Cortex of kidney (tissue), 1 donor: ENCODE measurements at regions not wholly inside any gene's neighbourhood (a gene's known extent, or its start where the extent isn't known, plus 50 kb on each side); places are given as distances from the start of the nearest gene placed in this dataset.
"Not testable (repeated sequence)": the region's sequence is repeated elsewhere in the genome, so short reads cannot be mapped to it uniquely, and the experiment has no call there.

Experiments used
- DNase-seq: peaks from one replicate; lab custom pipeline; 2025; lab: John Stamatoyannopoulos, UW

DNA sequence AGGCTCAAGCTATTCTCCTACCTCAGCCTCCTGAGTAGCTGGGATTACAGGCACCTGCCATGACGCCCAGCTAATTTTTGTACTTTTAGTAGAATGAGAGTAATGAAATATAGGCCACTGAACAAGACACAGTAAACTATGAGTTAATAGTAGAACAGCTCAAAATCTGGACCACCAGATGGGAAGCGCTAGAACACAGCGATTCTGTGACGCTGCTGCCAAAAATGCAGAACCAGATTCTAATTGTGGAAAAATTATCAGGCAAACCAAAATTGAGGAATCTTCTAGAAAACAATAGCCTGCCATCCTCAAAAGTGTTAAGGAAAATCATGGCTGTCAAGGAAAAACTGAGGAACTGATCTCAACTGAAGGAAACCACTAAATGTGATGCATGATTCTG, 111.4 kb upstream of the TIAM1 start:
- no peak for DNase-seq

DNA sequence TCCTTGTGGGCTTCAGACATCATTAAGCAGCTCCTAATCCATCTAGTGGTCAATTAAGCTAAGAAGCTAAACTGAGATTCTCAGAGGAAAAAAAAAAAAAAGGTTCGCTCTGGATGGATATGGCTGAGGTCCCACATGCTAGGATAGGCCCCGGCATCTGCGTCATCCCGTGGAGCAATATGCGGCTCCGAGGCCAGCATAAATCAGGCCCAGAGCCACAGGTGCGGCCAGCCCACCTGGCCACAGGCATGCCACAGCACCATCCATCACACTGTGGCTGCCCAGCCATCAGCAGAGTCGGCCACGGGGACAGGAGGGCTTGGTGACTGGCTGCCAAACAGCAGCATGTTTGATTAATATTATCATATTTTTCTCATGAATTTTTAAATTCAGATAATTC, 106.9 kb upstream of the TIAM1 start:
- no peak for DNase-seq

- DNase-seq, result no peak
Measured at GRCh38 chr21:31449921-31450535, 106.0 kb upstream of the TIAM1 start.

DNA sequence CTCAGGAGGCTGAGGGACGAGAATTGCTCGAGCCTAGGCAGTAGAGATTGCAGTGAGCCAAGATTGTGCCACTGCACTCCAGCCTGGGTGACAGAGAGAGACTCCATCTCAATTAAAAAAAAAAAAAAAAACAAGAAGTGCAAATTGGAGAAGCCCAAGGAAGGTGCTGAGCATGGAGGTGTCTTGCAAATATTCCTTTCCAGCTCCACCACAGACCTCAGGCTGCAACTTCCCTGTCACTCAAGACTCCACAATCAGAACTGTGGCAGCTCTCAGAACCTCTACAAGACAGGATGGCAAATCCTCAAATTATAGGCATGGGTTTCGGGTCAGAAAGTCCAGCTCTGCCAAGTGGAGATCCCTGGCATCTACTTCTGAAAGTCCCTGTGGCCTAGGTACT, 104.4 kb upstream of the TIAM1 start:
- no peak for DNase-seq

- DNase-seq, result no peak
Measured at GRCh38 chr21:31447505-31447904, 103.4 kb upstream of the TIAM1 start.

DNA sequence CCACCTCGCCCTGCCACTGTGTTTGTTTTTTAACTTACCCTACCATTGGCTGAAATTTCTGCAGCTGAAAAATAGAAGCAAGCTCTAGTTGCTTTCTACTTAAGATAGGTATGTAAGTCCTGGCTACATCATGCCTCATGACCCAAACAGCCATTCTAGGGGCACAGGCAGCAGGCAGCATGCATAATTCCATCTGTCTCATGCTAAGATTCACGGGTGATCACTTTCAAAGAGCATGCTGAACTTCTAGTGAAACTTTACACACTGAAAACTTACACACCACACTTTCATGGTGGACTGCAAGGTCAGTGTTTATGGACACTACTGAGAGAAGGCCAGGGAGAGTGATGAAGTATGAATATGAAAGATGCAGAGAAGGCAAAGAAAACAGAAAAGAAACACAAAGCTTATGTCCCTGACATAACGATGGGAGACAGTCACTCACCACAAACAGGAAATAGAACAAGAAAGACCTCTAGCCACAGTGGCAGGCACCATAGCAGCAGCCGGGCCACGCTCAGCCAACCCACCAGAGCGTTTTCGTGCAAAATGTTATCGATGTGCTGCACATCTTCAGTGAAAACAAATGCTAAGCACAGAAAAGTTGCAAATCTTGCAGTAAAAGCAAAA, 102.3 kb upstream of the TIAM1 start:
- no peak for DNase-seq

- no peak for DNase-seq
Measured at GRCh38 chr21:31445137-31445536, 101.1 kb upstream of the TIAM1 start.

GRCh38 chr21:31443736-31444521, 99.9 kb upstream of the TIAM1 start:
- DNase-seq, result no peak

- no peak for DNase-seq
Measured at GRCh38 chr21:31442339-31442738, 98.3 kb upstream of the TIAM1 start.

DNA sequence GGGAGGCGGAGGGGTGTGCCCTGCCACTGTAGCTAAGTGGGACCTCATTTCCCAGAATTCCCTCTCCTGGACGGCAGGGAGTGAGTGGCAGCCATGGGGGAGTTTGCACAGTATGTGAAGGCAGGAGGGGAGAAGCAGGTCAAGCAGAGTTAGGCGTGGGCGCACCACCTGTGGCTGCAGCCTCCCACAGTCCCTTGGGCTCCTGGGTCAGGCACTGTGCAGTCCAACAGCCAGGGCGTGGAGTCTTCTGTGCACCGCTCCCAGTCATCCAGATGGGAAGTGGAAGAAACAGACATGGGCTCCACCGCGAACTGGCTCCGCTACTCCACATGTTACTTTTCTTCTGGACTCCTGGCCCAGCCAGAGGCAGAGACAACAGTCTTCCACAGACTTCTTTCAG, 85.4 kb upstream of the TIAM1 start:
- no peak for DNase-seq

DNA sequence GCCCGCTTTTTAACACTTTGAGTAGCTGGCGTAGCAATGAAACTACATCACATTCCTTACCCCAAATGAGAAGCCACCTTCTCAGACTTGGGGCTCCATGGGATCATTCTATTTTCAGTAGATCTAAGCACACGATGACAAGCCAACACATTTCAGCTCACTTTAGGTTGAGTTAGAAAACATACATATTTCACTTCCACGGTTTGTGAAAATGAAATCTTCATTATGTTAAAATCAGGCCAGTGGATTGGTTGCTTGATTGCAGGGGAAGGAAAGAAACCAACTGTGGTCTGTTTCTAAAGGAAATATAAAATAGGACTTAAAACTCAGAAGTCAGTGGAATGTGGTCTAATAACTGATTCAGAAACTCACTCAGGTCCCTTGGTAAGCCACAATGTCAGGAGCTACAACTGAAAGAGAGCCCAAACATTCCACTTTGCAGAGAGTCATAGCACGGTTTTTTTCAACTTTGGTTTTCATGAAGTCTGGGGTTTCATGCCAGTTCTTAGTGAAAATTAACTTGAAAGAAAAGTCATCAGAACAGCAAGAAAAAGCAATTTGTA, 82.3 kb upstream of the TIAM1 start:
- no peak for DNase-seq

- no peak for DNase-seq
Measured at GRCh38 chr21:31425138-31425537, 81.1 kb upstream of the TIAM1 start.

GRCh38 chr21:31424058-31424457, 80.0 kb upstream of the TIAM1 start:
- no peak for DNase-seq

DNA sequence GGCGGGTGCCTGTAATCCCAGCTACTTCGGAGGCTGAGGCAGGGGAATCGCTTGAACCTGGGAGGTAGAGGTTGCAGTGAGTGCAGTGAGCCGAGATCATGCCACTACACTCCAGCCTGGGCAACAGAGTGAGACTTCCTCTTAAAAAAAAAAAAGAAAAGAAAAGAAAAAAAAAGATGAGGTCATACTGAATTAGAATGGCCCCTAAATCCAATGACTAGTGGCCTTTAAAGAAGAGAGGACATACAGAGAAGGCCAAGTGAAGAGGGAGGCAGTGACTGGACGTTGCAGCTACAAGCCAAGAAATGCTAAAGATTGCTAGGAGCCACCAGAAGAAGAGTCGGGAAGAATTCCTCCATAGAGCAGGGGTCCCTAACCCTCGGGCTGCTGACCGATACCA, 76.9 kb upstream of the TIAM1 start:
- DNase-seq, result no peak

DNA sequence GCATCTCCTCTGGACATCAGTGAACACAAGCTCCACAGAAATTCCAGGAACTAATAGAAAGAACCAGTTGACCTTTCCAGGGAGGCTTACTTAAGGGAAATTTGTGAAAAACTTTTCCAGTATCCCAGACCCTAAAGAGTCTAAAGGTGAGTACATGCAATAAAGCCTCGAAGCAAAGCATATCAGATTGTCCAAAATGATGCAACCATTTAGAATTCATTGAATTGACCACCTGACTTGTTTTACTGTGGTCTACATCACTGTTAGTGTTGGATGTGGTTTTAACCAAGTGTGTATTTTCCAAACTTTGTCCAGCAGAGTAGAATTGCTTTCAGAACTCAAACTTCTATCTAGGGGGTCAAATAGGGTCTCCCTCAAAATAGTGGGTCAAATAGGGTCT, 76.3 kb upstream of the TIAM1 start:
- no peak for DNase-seq

DNA sequence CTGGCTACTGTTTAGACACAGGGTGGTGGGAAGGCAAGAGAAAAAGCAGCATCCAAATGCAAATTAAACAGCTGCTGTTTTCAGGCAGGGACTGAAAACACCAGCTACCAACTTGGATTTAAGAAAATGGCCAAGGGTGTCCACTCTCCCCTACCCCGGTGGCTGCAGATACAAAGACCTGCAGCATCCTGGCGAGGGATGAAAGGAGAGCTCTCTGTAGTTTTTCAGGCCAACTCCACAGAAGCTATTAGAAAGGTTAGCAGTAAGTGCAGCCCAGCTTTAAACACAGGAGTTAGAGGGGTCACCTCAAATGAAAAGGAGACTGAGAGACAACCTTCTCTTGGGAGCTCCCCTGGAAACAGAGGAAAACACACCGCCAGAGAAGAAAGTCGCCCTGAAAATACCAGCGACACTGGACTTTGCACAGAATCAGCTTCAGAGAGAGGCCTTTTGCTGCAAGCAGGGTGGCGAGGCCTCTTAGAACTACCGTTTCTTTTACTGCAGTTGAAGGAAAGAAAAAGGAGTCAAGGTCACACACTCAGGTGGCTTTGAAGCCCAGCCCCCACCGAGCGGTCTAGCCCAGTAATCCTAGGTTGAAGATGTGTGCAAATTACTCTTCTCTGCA, 74.4 kb upstream of the TIAM1 start:
- no peak for DNase-seq

DNA sequence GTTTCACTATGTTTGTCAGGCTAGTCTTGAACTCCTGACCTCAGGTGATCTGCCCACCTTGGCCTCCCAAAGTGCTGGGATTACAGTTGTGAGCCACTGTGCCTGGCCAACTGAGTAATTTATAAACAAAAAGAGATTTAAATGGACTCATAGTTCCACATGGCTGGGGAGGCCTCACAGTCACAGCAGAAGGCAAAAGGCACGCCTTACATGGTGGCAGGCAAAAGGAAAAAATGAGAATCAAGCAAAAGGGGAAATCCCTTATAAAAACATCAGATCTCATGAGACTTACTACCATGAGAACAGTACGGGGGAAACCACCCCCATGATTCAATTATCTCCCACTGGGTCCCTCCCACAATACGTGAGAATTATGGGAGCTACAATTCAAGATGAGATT, 73.2 kb upstream of the TIAM1 start:
- DNase-seq, result not testable (repeated sequence)

DNA sequence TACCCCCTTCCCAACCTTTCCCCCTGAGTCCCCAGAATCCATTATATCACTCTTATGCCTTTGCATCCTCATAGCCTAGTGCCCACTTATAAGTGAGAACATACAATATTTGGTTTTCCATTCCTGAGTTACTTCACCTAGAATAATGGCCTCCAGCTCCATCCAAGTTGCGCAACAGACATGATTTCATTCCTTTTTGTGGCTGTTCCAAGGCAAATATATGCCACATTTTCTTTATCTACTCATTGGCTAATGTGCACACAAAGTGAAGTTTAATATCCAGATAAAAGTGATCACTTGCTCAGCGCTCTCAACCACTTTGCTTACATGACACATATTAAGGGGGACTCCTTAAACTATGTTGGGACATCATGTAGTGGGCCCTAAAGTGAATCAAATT, 72.4 kb upstream of the TIAM1 start:
- no peak for DNase-seq

GRCh38 chr21:31414263-31415000, 70.4 kb upstream of the TIAM1 start:
- DNase-seq, result no peak

- DNase-seq, result no peak
Measured at GRCh38 chr21:31413698-31414097, 69.6 kb upstream of the TIAM1 start.

DNA sequence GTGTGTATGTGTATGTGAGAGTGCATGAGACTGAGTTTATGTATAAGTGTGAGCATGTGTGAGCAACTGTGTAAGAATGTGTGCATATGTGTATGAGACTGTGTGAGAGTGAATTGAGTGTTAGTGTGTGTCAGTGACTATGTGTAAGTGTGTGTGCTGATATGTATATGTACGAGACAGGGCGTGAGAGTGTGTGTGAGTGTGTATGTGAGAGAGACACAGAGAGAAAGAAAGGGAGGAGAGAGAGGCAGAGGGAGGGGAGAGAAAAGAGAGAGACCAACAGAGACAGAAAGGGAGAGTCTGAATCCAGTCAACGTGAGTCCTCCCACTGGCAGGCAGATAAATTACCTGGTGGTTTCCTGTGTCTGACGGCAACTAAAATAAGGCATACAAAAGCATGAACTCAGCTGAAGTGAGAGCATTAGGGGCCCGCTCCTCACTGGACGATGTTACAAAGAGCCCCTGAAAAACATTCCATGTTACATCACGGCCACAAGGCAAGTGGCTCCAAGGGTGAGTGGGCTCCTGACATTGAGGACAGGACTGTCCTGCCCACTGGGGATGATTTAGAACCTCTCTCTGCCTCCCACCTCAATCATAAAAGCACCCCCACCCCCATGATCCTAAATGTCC, 66.6 kb upstream of the TIAM1 start:
- DNase-seq, result no peak
